ENCODE measurements at regions not wholly inside any gene's neighbourhood (a gene's known extent, or its start where the extent isn't known, plus 50 kb on each side); places are given as distances from the start of the nearest gene placed in this dataset.

DNA sequence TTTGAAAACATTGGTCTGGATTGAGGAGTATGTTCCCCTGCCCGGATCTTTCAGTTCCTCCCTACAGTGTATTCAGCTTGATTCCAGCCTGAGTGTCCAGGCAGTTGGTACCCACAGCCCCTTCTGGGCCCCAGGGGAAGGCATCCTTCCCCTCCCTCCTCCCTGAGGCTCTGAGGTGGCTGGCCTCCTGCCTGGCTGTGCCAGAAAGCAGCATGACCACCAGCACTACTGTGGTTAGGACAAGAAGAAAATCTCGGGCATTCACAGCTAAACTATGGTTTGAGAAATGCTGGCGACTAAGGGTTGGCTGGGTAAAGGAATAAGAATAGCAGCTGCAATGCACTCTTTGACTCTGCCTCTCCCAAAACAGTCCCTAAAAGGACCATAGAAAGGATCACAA, 84.6 kb upstream of the LIFR start:
- Histone ChIP-seq H3K27ac (no peak overlapping the region), H3K4me3 (no peak overlapping the region), H3K4me1 (peaks cover 0 to 15% (median 4%) of the 10 kb centered on the region in 4 donors), H3K27me3 (peaks cover 3 to 36% of the 10 kb centered on the region in 2 donors), H3K36me3 (no peaks in the 10 kb centered on the region), H3K9me3 (no peaks in the 10 kb centered on the region)
- ATAC-seq = no peak
- intact Hi-C loops (cut with DNase I) = no loop called here
- WGBS (ENCODE audit: insufficient coverage, low coverage, low lambda C conversion rate, missing lambda C conversion rate) = 77% methylated on average over 3 of the region's 3 CpGs
- TF ChIP-seq, protein P1, sequence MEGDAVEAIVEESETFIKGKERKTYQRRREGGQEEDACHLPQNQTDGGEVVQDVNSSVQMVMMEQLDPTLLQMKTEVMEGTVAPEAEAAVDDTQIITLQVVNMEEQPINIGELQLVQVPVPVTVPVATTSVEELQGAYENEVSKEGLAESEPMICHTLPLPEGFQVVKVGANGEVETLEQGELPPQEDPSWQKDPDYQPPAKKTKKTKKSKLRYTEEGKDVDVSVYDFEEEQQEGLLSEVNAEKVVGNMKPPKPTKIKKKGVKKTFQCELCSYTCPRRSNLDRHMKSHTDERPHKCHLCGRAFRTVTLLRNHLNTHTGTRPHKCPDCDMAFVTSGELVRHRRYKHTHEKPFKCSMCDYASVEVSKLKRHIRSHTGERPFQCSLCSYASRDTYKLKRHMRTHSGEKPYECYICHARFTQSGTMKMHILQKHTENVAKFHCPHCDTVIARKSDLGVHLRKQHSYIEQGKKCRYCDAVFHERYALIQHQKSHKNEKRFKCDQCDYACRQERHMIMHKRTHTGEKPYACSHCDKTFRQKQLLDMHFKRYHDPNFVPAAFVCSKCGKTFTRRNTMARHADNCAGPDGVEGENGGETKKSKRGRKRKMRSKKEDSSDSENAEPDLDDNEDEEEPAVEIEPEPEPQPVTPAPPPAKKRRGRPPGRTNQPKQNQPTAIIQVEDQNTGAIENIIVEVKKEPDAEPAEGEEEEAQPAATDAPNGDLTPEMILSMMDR (IDR thresholded peaks at IDR 0.05) = no peak
- no peak for TF ChIP-seq POLR2A (IDR thresholded peaks at IDR 0.05)
- no peak for DNase-seq

- intact Hi-C loops (cut with DNase I) = no loop called here
Observed at GRCh38 chr5:38642189-38642911, 85.9 kb upstream of the LIFR start.

GRCh38 chr5:38643616-38644015, 87.2 kb upstream of the LIFR start:
- DNase-seq (no peak), ATAC-seq (no peak)
- Histone ChIP-seq H3K4me1 (peaks cover 0 to 15% (median 4%) of the 10 kb centered on the region in 4 donors), H3K9me3 (no peaks in the 10 kb centered on the region), H3K27ac (no peak overlapping the region), H3K4me3 (no peak overlapping the region), H3K27me3 (peaks cover 3 to 32% of the 10 kb centered on the region in 2 donors), H3K36me3 (no peaks in the 10 kb centered on the region)
- intact Hi-C loops (cut with DNase I) = no loop called here
- TF ChIP-seq, protein P1 (IDR thresholded peaks at IDR 0.05) = no peak
- TF ChIP-seq POLR2A (IDR thresholded peaks at IDR 0.05) = no peak
- 85% methylated on average over 3 of the region's 4 CpGs for WGBS (ENCODE audit: insufficient coverage, low coverage, low lambda C conversion rate, missing lambda C conversion rate)

More at GRCh38 chr5:38642189-38642911, 85.9 kb upstream of the LIFR start:
- Histone ChIP-seq H3K9me3 (no peaks in the 10 kb centered on the region), H3K4me3 (no peak overlapping the region), H3K36me3 (no peaks in the 10 kb centered on the region), H3K4me1 (peaks cover 0 to 15% (median 4%) of the 10 kb centered on the region in 4 donors), H3K27me3 (peaks cover 3 to 39% of the 10 kb centered on the region in 2 donors), H3K27ac (no peak overlapping the region)
- ATAC-seq (no peak), DNase-seq (no peak)
- no peak for TF ChIP-seq POLR2A (IDR thresholded peaks at IDR 0.05)
- TF ChIP-seq, protein P1 (IDR thresholded peaks at IDR 0.05) = no peak
- 51% methylated on average over 7 of the region's 7 CpGs for WGBS (ENCODE audit: insufficient coverage, low coverage, low lambda C conversion rate, missing lambda C conversion rate)

- DNase-seq (no peak), ATAC-seq (no peak)
Observed at GRCh38 chr5:38645508-38645907, 89.1 kb upstream of the LIFR start.

More at GRCh38 chr5:38645508-38645907, 89.1 kb upstream of the LIFR start:
- Histone ChIP-seq H3K27ac (no peak overlapping the region), H3K4me3 (no peak overlapping the region), H3K36me3 (no peaks in the 10 kb centered on the region), H3K27me3 (peaks cover 3 to 32% of the 10 kb centered on the region in 2 donors), H3K9me3 (no peaks in the 10 kb centered on the region), H3K4me1 (no peaks in the 10 kb centered on the region)
- TF ChIP-seq, protein P1 (IDR thresholded peaks at IDR 0.05) = no peak
- TF ChIP-seq POLR2A (IDR thresholded peaks at IDR 0.05) = no peak
- intact Hi-C loops (cut with DNase I) = no loop called here

Data from right lobe of liver (tissue), 6 donors.